Fibroblast of mammary gland (primary cell): ENCODE measurements at regions not wholly inside any gene's neighbourhood (a gene's known extent, or its start where the extent isn't known, plus 50 kb on each side); places are given as distances from the start of the nearest gene placed in this dataset.
A peak's percentile ranks its signal among the peaks of the same experiment; 100 is the strongest.

ENCODE experiments used
- DNase-seq: peaks from one replicate; pipeline ENCODE4 v3.0.0-alpha.2; 2010; ENCODE audit warnings: low read depth
- H3K4me3 ChIP-seq: 2 replicates; pipeline ENCODE4 v1.5.1; 2011; ENCODE audit warnings: low read depth, mild to moderate bottlenecking, low read length, moderate library complexity; ENCODE audit not compliant: control insufficient read depth
- CTCF ChIP-seq: conservative IDR thresholded peaks from 2 replicates; pipeline ENCODE4 v1.5.1; 2011; ENCODE audit warnings: low read depth, low read length, inconsistent platforms; ENCODE audit not compliant: control insufficient read depth, insufficient read depth

GRCh38 chr6:113289166-113289565, 568.0 kb upstream of the MARCKS start:
- TF ChIP-seq CTCF = no peak
- H3K4me3 ChIP-seq = no peak overlapping the region
- DNase-seq = no peak

GRCh38 chr6:113290684-113291083, 566.5 kb upstream of the MARCKS start:
- no peak for DNase-seq
- TF ChIP-seq CTCF = no peak
- H3K4me3 ChIP-seq = no peak overlapping the region

GRCh38 chr6:113291751-113292445, 565.2 kb upstream of the MARCKS start:
- TF ChIP-seq CTCF = no peak
- peak; percentile 24 for DNase-seq
- no peak overlapping the region for H3K4me3 ChIP-seq

- no peak for TF ChIP-seq CTCF
- no peak for DNase-seq
- no peak overlapping the region for H3K4me3 ChIP-seq
Measured at GRCh38 chr6:113292646-113293422, 564.3 kb upstream of the MARCKS start.

GRCh38 chr6:113293423-113293740, 563.8 kb upstream of the MARCKS start:
- H3K4me3 ChIP-seq = no peak overlapping the region
- no peak for TF ChIP-seq CTCF

GRCh38 chr6:113299531-113299930, 557.6 kb upstream of the MARCKS start:
- peak; percentile 27 for DNase-seq
- TF ChIP-seq CTCF = no peak
- H3K4me3 ChIP-seq = no peak overlapping the region

More at GRCh38 chr6:113293423-113293740, 563.8 kb upstream of the MARCKS start:
- DNase-seq = no peak
